K562 (cell line): ENCODE measurements at regions not wholly inside any gene's neighbourhood (a gene's known extent, or its start where the extent isn't known, plus 50 kb on each side); places are given as distances from the start of the nearest gene placed in this dataset.

Experiments used
- ATAC-seq: fragments of 200-7000 bp; cut with Tn5 transposase; 3 replicates; pipeline ENCODE4 v1.9.1; 2020; ENCODE audit warnings: moderate library complexity
- BruUV-seq: library from RNA; stranded (reverse); fragments of 400-500 nt; replicated peaks from 2 replicates; lab custom pipeline; 2021; lab: Mats Ljungman, UMichigan
- CTCF ChIA-PET: fragments of 300-600 bp; formaldehyde crosslinking; extraction: SDS; loops from one replicate; lab custom pipeline; 2021; ENCODE audit warnings: low intra/inter-chr PET ratio; lab: Yijun Ruan, JAX
- POLR2A ChIA-PET: fragments of 300-600, 350-650 bp; sonication (Branson Sonifier 250); formaldehyde crosslinking; extraction: SDS; loops from one replicate; lab custom pipeline; 2021; ENCODE audit warnings: antibody characterized with exemption, inconsistent platforms; lab: Yijun Ruan, JAX
- DNase-seq, 4 experiments: peaks; one replicate each; pipeline versions ENCODE4 v3.0.0 to v3.0.0-alpha.2; 2011 to 2018; ENCODE audit warnings: low spot score in 3 of 4, mixed read lengths in 3 of 4; ENCODE audit errors: extremely low read depth in 1 of 4
- FAIRE-seq: peaks from 2 replicates; lab custom pipeline; 2011; peaks lifted over from hg19 to GRCh38; lab: Jason Lieb, UNC
- H2AFZ ChIP-seq: 2 replicates; pipeline ENCODE4 v1.6.0; 2011; ENCODE audit warnings: low read depth, low read length, control low read depth, inconsistent platforms
- H3K27ac ChIP-seq: fragments of 200-600 bp; 3 replicates; pipeline ENCODE4 v1.8.0; 2011; ENCODE audit warnings: low read depth, mild to moderate bottlenecking, control low read depth, inconsistent platforms, low read length, moderate library complexity, mixed read lengths; ENCODE audit errors: extremely low read depth
- H3K27me3 ChIP-seq, 2 experiments: fragments of 300-600 bp in 1 of 2; 2 replicates in 1 of 2; 3 replicates in 1 of 2; pipeline versions ENCODE4 v1.6.0 to v1.8.0; 2011; ENCODE audit warnings: inconsistent platforms in 2 of 2, low read length in 2 of 2, mild to moderate bottlenecking in 1 of 2, mixed read lengths in 1 of 2, moderate library complexity in 1 of 2; ENCODE audit not compliant: control insufficient read depth in 2 of 2, insufficient read depth in 2 of 2
- H3K36me3 ChIP-seq: fragments of 300-600 bp; 3 replicates; pipeline ENCODE4 v1.8.0; 2011; ENCODE audit warnings: mild to moderate bottlenecking, low read length, inconsistent platforms; ENCODE audit not compliant: control insufficient read depth, insufficient read depth
- H3K4me1 ChIP-seq, 2 experiments: fragments of 200-600 bp in 1 of 2; replicated peaks in 1 of 2; 2 replicates in 1 of 2; 3 replicates in 1 of 2; pipeline versions ENCODE4 v1.5.1 to v1.8.0; 2011; ENCODE audit warnings: inconsistent platforms in 2 of 2, low read length in 2 of 2, mild to moderate bottlenecking in 1 of 2, mixed read lengths in 1 of 2, moderate library complexity in 1 of 2; ENCODE audit not compliant: control insufficient read depth in 2 of 2, insufficient read depth in 2 of 2
- H3K4me2 ChIP-seq: 2 replicates; pipeline ENCODE4 v1.6.1; 2011; ENCODE audit warnings: low read length, control low read depth, inconsistent platforms, mixed read lengths; ENCODE audit not compliant: insufficient read depth
- H3K4me3 ChIP-seq: fragments of 200-600 bp; sonication (generic), shearing (Covaris generic); 2 replicates; pipeline ENCODE4 v1.5.1; 2016; ENCODE audit warnings: control low read depth, inconsistent platforms
- H3K79me2 ChIP-seq: fragments of 200-600 bp; 3 replicates; pipeline ENCODE4 v1.8.0; 2011; ENCODE audit warnings: low read length, inconsistent platforms; ENCODE audit not compliant: control insufficient read depth, insufficient read depth
- H3K9ac ChIP-seq, 2 experiments: 2 replicates each; pipeline versions ENCODE4 v1.6.0 to v1.6.1; 2011; ENCODE audit warnings: low read depth in 2 of 2, low read length in 2 of 2, control low read depth in 1 of 2, inconsistent platforms in 1 of 2, mild to moderate bottlenecking in 1 of 2, mixed read lengths in 1 of 2; ENCODE audit not compliant: insufficient read depth in 1 of 2
- H3K9me1 ChIP-seq: one replicate; pipeline ENCODE4 v1.6.0; 2011; ENCODE audit warnings: inconsistent platforms, mild to moderate bottlenecking, low read length, moderate library complexity; ENCODE audit not compliant: control insufficient read depth, insufficient read depth
- H3K9me3 ChIP-seq: replicated peaks from 2 replicates; pipeline ENCODE4 v1.5.1; 2011; ENCODE audit warnings: low read depth, low read length, inconsistent platforms; ENCODE audit not compliant: control insufficient read depth, insufficient read depth
- H4K20me1 ChIP-seq: replicated peaks from 2 replicates; pipeline ENCODE4 v1.6.1; 2011; ENCODE audit warnings: low read length, inconsistent platforms, mixed read lengths; ENCODE audit not compliant: control insufficient read depth, insufficient read depth
- ARNT ChIP-seq, 2 experiments: fragments of 450-650 bp; IDR thresholded peaks; 2 replicates each; pipeline ENCODE4 v1.6.1; 2016; ENCODE audit warnings: mild to moderate bottlenecking in 1 of 2
- CREM ChIP-seq: IDR thresholded peaks from 2 replicates; pipeline ENCODE4 v1.6.1; 2014; ENCODE audit warnings: antibody characterized with exemption, low read depth
- HBP1 ChIP-seq: fragments of 450-650 bp; formaldehyde crosslinking; IDR thresholded peaks from 2 replicates; pipeline ENCODE4 v1.4.0; 2022; ENCODE audit warnings: missing genetic modification characterization
- NR1H2 ChIP-seq: sonication (generic); formaldehyde crosslinking; IDR thresholded peaks from 2 replicates; pipeline ENCODE4 v1.4.0; 2020; ENCODE audit warnings: mild to moderate bottlenecking, missing genetic modification reagents
- SLC30A9 ChIP-seq: fragments of 250-450 bp; sonication (Bioruptor Pico); IDR thresholded peaks from 2 replicates; pipeline ENCODE4 v1.8.0; 2022; ENCODE audit warnings: mild to moderate bottlenecking, moderate library complexity
- ZFP30 ChIP-seq: fragments of 250-450 bp; sonication (Bioruptor Pico); IDR thresholded peaks from 2 replicates; pipeline ENCODE4 v1.8.0; 2022; ENCODE audit warnings: moderate library complexity, mild to moderate bottlenecking, inconsistent platforms, borderline replicate concordance
- ZNF280A ChIP-seq: fragments of 450-650 bp; IDR thresholded peaks from 2 replicates; pipeline ENCODE4 v1.6.1; 2018; ENCODE audit warnings: mild to moderate bottlenecking, low read depth; ENCODE audit not compliant: partially characterized antibody
- ZNF717 ChIP-seq: fragments of 250-450 bp; sonication (Bioruptor Pico); IDR thresholded peaks from 2 replicates; pipeline ENCODE4 v1.5.0; 2021
- ZNF778 ChIP-seq: fragments of 450-650 bp; formaldehyde crosslinking; IDR thresholded peaks from 2 replicates; pipeline ENCODE4 v1.4.0; 2020; ENCODE audit warnings: mild to moderate bottlenecking, moderate library complexity
- WGBS: fragments of 100-300 bp; shearing (Covaris generic); methylation state at CpG from one replicate; pipeline ENCODE4 v1.1.6; 2016; ENCODE audit warnings: low coverage, mixed read lengths; ENCODE audit not compliant: insufficient coverage; ENCODE audit errors: missing lambda C conversion rate; 5-methylcytosine and 5-hydroxymethylcytosine counted together
- in situ Hi-C: fragments of 300-500 bp; cut with MboI; formaldehyde crosslinking; loops from 4 replicates; pipeline ENCODE4 v1.15.0; 2018; ENCODE audit warnings: inconsistent platforms, mixed read lengths
- intact Hi-C: fragments of 100-400 bp; cut with micrococcal nuclease; formaldehyde crosslinking; loops from 2 replicates; pipeline ENCODE4 v1.14.2; 2022
- TF ChIP-seq, protein P1 (sequence below): sonication (generic); formaldehyde crosslinking; IDR thresholded peaks from 2 replicates; pipeline ENCODE4 v1.5.0; 2020; ENCODE audit warnings: missing genetic modification reagents

DNA sequence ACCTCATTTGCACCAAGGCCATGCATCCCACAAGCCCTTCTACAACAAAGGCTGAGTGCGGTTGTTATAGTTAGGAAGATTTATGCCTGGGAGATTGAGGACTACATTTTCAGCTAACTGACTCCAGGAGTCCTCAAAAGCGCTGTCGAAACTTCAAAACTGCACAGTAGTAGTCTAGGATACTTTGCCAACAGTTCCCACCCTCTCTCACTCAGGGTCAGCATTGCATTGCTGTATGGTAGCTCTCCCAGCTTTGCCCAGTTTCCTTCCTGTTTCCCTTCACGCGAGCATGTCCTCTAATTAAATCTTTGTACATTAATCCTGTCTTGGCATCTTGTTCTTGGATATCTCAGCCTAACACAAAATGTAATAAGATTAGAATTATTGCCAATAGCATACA is 420.6 kb upstream of the UBE2E3 start:
- Histone ChIP-seq H3K4me2 (no peak overlapping the region), H3K9ac (no peak overlapping the region), H3K9me3 (no peaks in the 10 kb centered on the region), H3K27me3 (no peaks in the 10 kb centered on the region)
- FAIRE-seq = no peak
- POLR2A ChIA-PET = no interaction called here
- intact Hi-C loops = no loop called here
- no peak for TF ChIP-seq HBP1 (CRISPR knock-in tag)
- no peak for TF ChIP-seq NR1H2 (CRISPR knock-in tag)
- TF ChIP-seq, protein P1, sequence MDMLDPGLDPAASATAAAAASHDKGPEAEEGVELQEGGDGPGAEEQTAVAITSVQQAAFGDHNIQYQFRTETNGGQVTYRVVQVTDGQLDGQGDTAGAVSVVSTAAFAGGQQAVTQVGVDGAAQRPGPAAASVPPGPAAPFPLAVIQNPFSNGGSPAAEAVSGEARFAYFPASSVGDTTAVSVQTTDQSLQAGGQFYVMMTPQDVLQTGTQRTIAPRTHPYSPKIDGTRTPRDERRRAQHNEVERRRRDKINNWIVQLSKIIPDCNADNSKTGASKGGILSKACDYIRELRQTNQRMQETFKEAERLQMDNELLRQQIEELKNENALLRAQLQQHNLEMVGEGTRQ (CRISPR knock-in tag) = no peak
- TF ChIP-seq CREM = no peak
- no peak for TF ChIP-seq ZNF778 (CRISPR knock-in tag)
- TF ChIP-seq ARNT (IDR thresholded peaks at IDR 0.05) = no peak
- TF ChIP-seq SLC30A9 (CRISPR knock-in tag) = no peak
- no peak for TF ChIP-seq ZNF717
- no peak for TF ChIP-seq ZNF280A
- no peak for TF ChIP-seq ZFP30 (CRISPR knock-in tag)
- TF ChIP-seq, all 486 proteins: peak for 0
- Histone ChIP-seq H3K27ac (no peak overlapping the region), H3K36me3 (no peaks in the 10 kb centered on the region), H2AFZ (no peak overlapping the region), H3K9me1 (no peaks in the 10 kb centered on the region), H4K20me1 (no peaks in the 10 kb centered on the region), H3K79me2 (no peaks in the 10 kb centered on the region), H3K4me3 (no peak overlapping the region), H3K4me1 (no peaks in the 10 kb centered on the region)
- CTCF ChIA-PET = no interaction called here
- ATAC-seq = no peak
- WGBS = 3% methylated on average over 5 of the region's 5 CpGs
- no peak for DNase-seq
- in situ Hi-C loops = no loop called here
- no TSS peak for BruUV-seq
